H9 (cell line): ENCODE measurements at regions not wholly inside any gene's neighbourhood (a gene's known extent, or its start where the extent isn't known, plus 50 kb on each side); places are given as distances from the start of the nearest gene placed in this dataset.

Experiments
- DNase-seq: peaks from one replicate; pipeline ENCODE4 v3.0.0-alpha.2; 2017
- H2AFZ ChIP-seq: one replicate; pipeline ENCODE4 v1.6.1; 2013; ENCODE audit warnings: mild to moderate bottlenecking, low read length, control low read depth, moderate library complexity
- H2AK5ac ChIP-seq: 2 replicates; pipeline ENCODE4 v1.6.1; 2013; ENCODE audit warnings: low read length, control low read depth, mixed read lengths; ENCODE audit not compliant: insufficient read length
- H2BK120ac ChIP-seq: one replicate; pipeline ENCODE4 v1.6.1; 2013; ENCODE audit warnings: low read depth, mild to moderate bottlenecking, low read length, control low read depth, inconsistent platforms; ENCODE audit not compliant: poor library complexity, severe bottlenecking
- H2BK12ac ChIP-seq: 2 replicates; pipeline ENCODE4 v1.6.1; 2013; ENCODE audit warnings: low read length, control low read depth, mixed read lengths, low read depth; ENCODE audit not compliant: insufficient read length
- H2BK15ac ChIP-seq: 2 replicates; pipeline ENCODE4 v1.6.1; 2013; ENCODE audit warnings: low read depth, low read length, control low read depth
- H2BK20ac ChIP-seq: one replicate; pipeline ENCODE4 v1.6.1; 2013; ENCODE audit warnings: low read depth, mild to moderate bottlenecking, low read length, control low read depth, inconsistent platforms; ENCODE audit not compliant: poor library complexity, severe bottlenecking
- H2BK5ac ChIP-seq: 2 replicates; pipeline ENCODE4 v1.6.1; 2013; ENCODE audit warnings: low read length, control low read depth, mixed read lengths; ENCODE audit not compliant: insufficient read length
- H3K14ac ChIP-seq: 2 replicates; pipeline ENCODE4 v1.6.1; 2013; ENCODE audit warnings: low read length, control low read depth; ENCODE audit not compliant: insufficient read depth
- H3K18ac ChIP-seq: 2 replicates; pipeline ENCODE4 v1.6.1; 2013; ENCODE audit warnings: low read depth, mild to moderate bottlenecking, mixed read lengths, low read length, control low read depth; ENCODE audit not compliant: insufficient read length
- H3K23ac ChIP-seq: 2 replicates; pipeline ENCODE4 v1.6.1; 2013; ENCODE audit warnings: low read length, control low read depth, mixed read lengths, low read depth; ENCODE audit not compliant: insufficient read length
- H3K23me2 ChIP-seq: 2 replicates; pipeline ENCODE4 v1.6.1; 2013; ENCODE audit warnings: low read depth, mild to moderate bottlenecking, mixed read lengths, low read length, control low read depth; ENCODE audit not compliant: insufficient read length, poor library complexity, severe bottlenecking
- H3K27ac ChIP-seq: 2 replicates; pipeline ENCODE4 v1.5.1; 2013; ENCODE audit warnings: low read length, control low read depth, mixed read lengths, low read depth; ENCODE audit not compliant: insufficient read length
- H3K27me3 ChIP-seq: 2 replicates; pipeline ENCODE4 v1.6.1; 2013; ENCODE audit warnings: low read length, control low read depth, inconsistent platforms; ENCODE audit not compliant: insufficient read depth
- H3K4ac ChIP-seq: 2 replicates; pipeline ENCODE4 v1.6.1; 2013; ENCODE audit warnings: low read depth, mild to moderate bottlenecking, control low read depth, inconsistent platforms, low read length, moderate library complexity
- H3K4me1 ChIP-seq: 2 replicates; pipeline ENCODE4 v1.6.1; 2013; ENCODE audit warnings: low read length, control low read depth, inconsistent platforms; ENCODE audit not compliant: insufficient read depth
- H3K4me2 ChIP-seq: 2 replicates; pipeline ENCODE4 v1.6.1; 2013; ENCODE audit warnings: low read length, control low read depth, mixed read lengths; ENCODE audit not compliant: insufficient read length, insufficient read depth
- H3K56ac ChIP-seq: 2 replicates; pipeline ENCODE4 v1.6.1; 2013; ENCODE audit warnings: low read depth, mild to moderate bottlenecking, mixed read lengths, low read length, control low read depth; ENCODE audit not compliant: insufficient read length
- H3K79me1 ChIP-seq: 2 replicates; pipeline ENCODE4 v1.6.1; 2013; ENCODE audit warnings: low read depth, mild to moderate bottlenecking, moderate library complexity, low read length, control low read depth, inconsistent platforms; ENCODE audit not compliant: insufficient read depth, poor library complexity, severe bottlenecking
- H3K79me2 ChIP-seq: 2 replicates; pipeline ENCODE4 v1.6.1; 2013; ENCODE audit warnings: low read length, control low read depth, inconsistent platforms; ENCODE audit not compliant: insufficient read depth
- H3K9ac ChIP-seq: 2 replicates; pipeline ENCODE4 v1.6.1; 2013; ENCODE audit warnings: low read length, control low read depth, mixed read lengths; ENCODE audit not compliant: insufficient read length; ENCODE audit errors: extremely low read depth
- H3K9me3 ChIP-seq: one replicate; pipeline ENCODE4 v1.6.1; 2013; ENCODE audit warnings: low read depth, low read length, inconsistent platforms; ENCODE audit not compliant: control insufficient read depth
- H3T11ph ChIP-seq: one replicate; pipeline ENCODE4 v1.6.1; 2013; ENCODE audit warnings: mild to moderate bottlenecking, low read length, control low read depth, inconsistent platforms
- H4K20me1 ChIP-seq: one replicate; pipeline ENCODE4 v1.6.1; 2013; ENCODE audit not compliant: control insufficient read depth, insufficient read length, insufficient read depth
- H4K5ac ChIP-seq: 2 replicates; pipeline ENCODE4 v1.6.1; 2013; ENCODE audit warnings: low read depth, mild to moderate bottlenecking, mixed read lengths, low read length, control low read depth; ENCODE audit not compliant: insufficient read length
- H4K8ac ChIP-seq: replicated peaks from 2 replicates; pipeline ENCODE4 v1.6.1; 2013; ENCODE audit warnings: low read length, control low read depth, mixed read lengths, low read depth; ENCODE audit not compliant: insufficient read length
- H4K91ac ChIP-seq: 2 replicates; pipeline ENCODE4 v1.6.1; 2013; ENCODE audit warnings: low read depth, mild to moderate bottlenecking, moderate library complexity, mixed read lengths, low read length, control low read depth; ENCODE audit not compliant: insufficient read length
- H3K27ac Mint-ChIP-seq, 3 experiments: 2 replicates in 2 of 3; 3 replicates in 1 of 3; pipeline ENCODE4 v1.8.0; 2020 to 2021; ENCODE audit warnings: mixed read lengths in 3 of 3, mild to moderate bottlenecking in 1 of 3, moderate library complexity in 1 of 3
- H3K27me3 Mint-ChIP-seq: 2 replicates; pipeline ENCODE4 v1.8.0; 2021; ENCODE audit warnings: low read depth, mild to moderate bottlenecking, moderate library complexity, mixed read lengths
- H3K36me3 Mint-ChIP-seq, 3 experiments: 2 replicates in 2 of 3; 3 replicates in 1 of 3; pipeline ENCODE4 v1.8.0; 2020 to 2021; ENCODE audit warnings: low read depth in 3 of 3, mixed read lengths in 3 of 3; ENCODE audit not compliant: insufficient read depth in 1 of 3
- H3K4me1 Mint-ChIP-seq, 2 experiments: 2 replicates each; pipeline ENCODE4 v1.8.0; 2020; ENCODE audit warnings: mixed read lengths in 2 of 2
- H3K4me3 Mint-ChIP-seq, 2 experiments: 2 replicates in 1 of 2; 3 replicates in 1 of 2; pipeline ENCODE4 v1.8.0; 2020 to 2021; ENCODE audit warnings: mild to moderate bottlenecking in 2 of 2, mixed read lengths in 2 of 2, moderate library complexity in 1 of 2
- H3K9me3 Mint-ChIP-seq, 2 experiments: 2 replicates in 1 of 2; 3 replicates in 1 of 2; pipeline ENCODE4 v1.8.0; 2020; ENCODE audit warnings: mild to moderate bottlenecking in 2 of 2, mixed read lengths in 2 of 2, moderate library complexity in 1 of 2
- CTCF ChIP-seq: fragments of 200-600 bp; sonication (generic); conservative IDR thresholded peaks from 3 replicates; pipeline ENCODE4 v1.8.0; 2021; ENCODE audit warnings: antibody characterized with exemption, mild to moderate bottlenecking
- WGBS: extraction: QIAGEN DNeasy Blood & Tissue Kit; methylation state at CpG from one replicate; pipeline ENCODE4 v1.1.7; 2013; ENCODE audit warnings: missing lambda C conversion rate, low lambda C conversion rate, mixed read lengths; ENCODE audit not compliant: insufficient read length; ENCODE audit errors: extremely low coverage; 5-methylcytosine and 5-hydroxymethylcytosine counted together

GRCh38 chrX:149372866-149373265 lies 132.2 kb downstream of the IDS start:
- H2BK120ac ChIP-seq, result no peak overlapping the region
- Mint-ChIP-seq H3K9me3 (peaks cover 76 to 79% of the 10 kb centered on the region in 2 experiments), H3K4me1 (peaks cover 7 to 8% of the 10 kb centered on the region in 2 experiments), H3K27ac (no peak overlapping the region), H3K36me3 (peaks cover 0 to 7% (median 1%) of the 10 kb centered on the region in 3 experiments; a peak in 3 of 7 replicates), H3K27me3 (peaks cover 2% of the 10 kb centered on the region; the same call in 1 of the 2 replicates), H3K4me3 (no peak overlapping the region)
- H3K9me3 ChIP-seq, result peaks cover 49% of the 10 kb centered on the region
- TF ChIP-seq CTCF, result no peak
- H3K23ac ChIP-seq, result no peak overlapping the region
- H2BK12ac ChIP-seq, result no peak overlapping the region
- no peak overlapping the region for H4K8ac ChIP-seq
- no peak overlapping the region for H2BK20ac ChIP-seq
- H3K23me2 ChIP-seq, result no peaks in the 10 kb centered on the region
- H3K56ac ChIP-seq, result no peak overlapping the region
- no peak overlapping the region for H4K91ac ChIP-seq
- no peaks in the 10 kb centered on the region for H3K79me1 ChIP-seq
- H3K14ac ChIP-seq, result no peak overlapping the region
- no peak overlapping the region for H3K4ac ChIP-seq
- H4K20me1 ChIP-seq, result no peaks in the 10 kb centered on the region
- no peak overlapping the region for H2AK5ac ChIP-seq
- no peak overlapping the region for H4K5ac ChIP-seq
- no peaks in the 10 kb centered on the region for H3K79me2 ChIP-seq
- no peak overlapping the region for H2BK5ac ChIP-seq
- no peak overlapping the region for H3T11ph ChIP-seq
- no peak overlapping the region for H3K9ac ChIP-seq
- no CpG with 5 or more reads among the region's 2 CpGs for whole genome bisulfite sequencing
- H3K4me2 ChIP-seq, result no peak overlapping the region
- H2BK15ac ChIP-seq, result no peak overlapping the region
- no peak overlapping the region for H3K27ac ChIP-seq
- H2AFZ ChIP-seq, result no peak overlapping the region
- no peak for DNase-seq
- no peak overlapping the region for H3K18ac ChIP-seq
- no peaks in the 10 kb centered on the region for H3K27me3 ChIP-seq
- no peaks in the 10 kb centered on the region for H3K4me1 ChIP-seq
